Fibroblast of mammary gland (primary cell): ENCODE measurements at regions not wholly inside any gene's neighbourhood (a gene's known extent, or its start where the extent isn't known, plus 50 kb on each side); places are given as distances from the start of the nearest gene placed in this dataset.

Source experiments
- DNase-seq: peaks from one replicate; pipeline ENCODE4 v3.0.0-alpha.2; 2010; ENCODE audit warnings: low read depth
- H3K4me3 ChIP-seq: 2 replicates; pipeline ENCODE4 v1.5.1; 2011; ENCODE audit warnings: low read depth, mild to moderate bottlenecking, low read length, moderate library complexity; ENCODE audit not compliant: control insufficient read depth
- TF ChIP-seq, protein P1 (sequence below): conservative IDR thresholded peaks from 2 replicates; pipeline ENCODE4 v1.5.1; 2011; ENCODE audit warnings: low read depth, low read length, inconsistent platforms; ENCODE audit not compliant: control insufficient read depth, insufficient read depth

GRCh38 chr9:13576101-13576500 lies 296.6 kb upstream of the MPDZ start:
- TF ChIP-seq, protein P1, sequence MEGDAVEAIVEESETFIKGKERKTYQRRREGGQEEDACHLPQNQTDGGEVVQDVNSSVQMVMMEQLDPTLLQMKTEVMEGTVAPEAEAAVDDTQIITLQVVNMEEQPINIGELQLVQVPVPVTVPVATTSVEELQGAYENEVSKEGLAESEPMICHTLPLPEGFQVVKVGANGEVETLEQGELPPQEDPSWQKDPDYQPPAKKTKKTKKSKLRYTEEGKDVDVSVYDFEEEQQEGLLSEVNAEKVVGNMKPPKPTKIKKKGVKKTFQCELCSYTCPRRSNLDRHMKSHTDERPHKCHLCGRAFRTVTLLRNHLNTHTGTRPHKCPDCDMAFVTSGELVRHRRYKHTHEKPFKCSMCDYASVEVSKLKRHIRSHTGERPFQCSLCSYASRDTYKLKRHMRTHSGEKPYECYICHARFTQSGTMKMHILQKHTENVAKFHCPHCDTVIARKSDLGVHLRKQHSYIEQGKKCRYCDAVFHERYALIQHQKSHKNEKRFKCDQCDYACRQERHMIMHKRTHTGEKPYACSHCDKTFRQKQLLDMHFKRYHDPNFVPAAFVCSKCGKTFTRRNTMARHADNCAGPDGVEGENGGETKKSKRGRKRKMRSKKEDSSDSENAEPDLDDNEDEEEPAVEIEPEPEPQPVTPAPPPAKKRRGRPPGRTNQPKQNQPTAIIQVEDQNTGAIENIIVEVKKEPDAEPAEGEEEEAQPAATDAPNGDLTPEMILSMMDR = no peak
- no peak overlapping the region for H3K4me3 ChIP-seq
- DNase-seq = no peak

- TF ChIP-seq, protein P1 = no peak
- no peak for DNase-seq
- H3K4me3 ChIP-seq = no peak overlapping the region
These were observed 296.1 kb upstream of the MPDZ start for GRCh38 chr9:13575558-13575957.

DNA sequence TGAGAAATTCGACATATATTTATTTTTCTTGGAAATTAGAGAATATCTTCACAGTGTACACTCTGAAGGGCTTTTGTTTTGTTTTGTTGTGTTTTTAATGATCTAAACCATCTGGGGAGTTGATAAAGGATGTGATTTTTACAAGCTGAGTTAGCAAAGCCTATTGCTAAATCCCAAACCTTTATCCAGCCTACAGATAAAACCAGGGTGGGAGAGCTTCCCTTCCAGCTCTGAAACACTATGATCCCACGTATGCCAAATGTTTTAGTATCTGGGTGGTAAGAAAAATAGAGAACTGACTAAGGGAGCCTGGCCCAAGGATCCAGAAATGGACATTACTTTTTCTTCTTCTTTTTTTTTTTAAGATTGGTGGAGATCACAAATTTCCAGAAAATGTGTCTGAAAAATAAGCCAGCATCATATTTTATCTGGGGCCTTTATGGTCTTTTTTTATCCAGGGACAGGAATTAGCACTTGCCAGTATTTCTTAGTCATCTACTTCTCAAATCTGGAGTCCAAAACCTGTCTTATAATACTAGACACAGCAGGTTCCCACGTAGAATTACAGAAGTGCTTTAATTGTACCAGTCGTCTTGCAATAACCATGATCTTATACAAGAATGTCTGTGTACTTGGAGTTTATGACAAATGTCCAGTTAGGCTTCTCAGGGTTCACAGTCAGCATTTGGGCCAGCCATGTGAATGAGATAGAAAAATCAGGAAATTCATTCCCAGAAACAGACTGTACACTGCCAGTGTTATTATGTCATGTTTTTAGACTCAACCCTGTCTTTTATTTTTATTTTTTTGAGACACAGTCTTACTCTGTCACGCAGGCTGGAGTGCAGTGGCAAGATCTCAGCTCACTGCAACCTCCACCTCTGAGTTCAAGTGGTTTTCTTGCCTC lies 290.8 kb upstream of the MPDZ start:
- TF ChIP-seq, protein P1 = no peak
- peak; percentile 41 for DNase-seq
- no peak overlapping the region for H3K4me3 ChIP-seq

- no peak overlapping the region for H3K4me3 ChIP-seq
- TF ChIP-seq, protein P1 = no peak
- no peak for DNase-seq
These were observed 290.1 kb upstream of the MPDZ start for GRCh38 chr9:13569602-13570067.

GRCh38 chr9:13568841-13569601 lies 289.5 kb upstream of the MPDZ start:
- TF ChIP-seq, protein P1 = no peak
- no peak overlapping the region for H3K4me3 ChIP-seq
- DNase-seq = no peak

DNA sequence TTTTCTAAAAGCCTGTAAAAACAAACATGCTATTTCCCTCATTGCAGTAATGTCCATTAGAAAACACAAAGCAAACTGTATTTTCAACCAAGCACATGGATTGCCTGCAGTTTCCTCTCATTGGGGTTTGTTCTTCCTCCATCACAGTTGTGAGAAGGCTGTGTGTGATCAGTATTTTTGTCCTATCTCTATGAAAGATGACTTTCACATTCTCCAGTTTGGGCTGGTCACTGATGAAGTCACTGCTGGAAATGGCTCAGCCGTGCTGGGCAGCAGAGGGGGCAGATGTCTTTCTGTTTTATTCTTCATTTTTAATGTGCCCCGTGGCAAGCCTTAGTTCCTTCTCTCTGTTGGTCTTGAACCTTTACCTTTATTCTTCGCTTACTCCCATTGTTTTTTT lies 288.9 kb upstream of the MPDZ start:
- no peak for DNase-seq
- TF ChIP-seq, protein P1 = no peak
- no peak overlapping the region for H3K4me3 ChIP-seq
